K562 (cell line): ENCODE measurements at regions not wholly inside any gene's neighbourhood (a gene's known extent, or its start where the extent isn't known, plus 50 kb on each side); places are given as distances from the start of the nearest gene placed in this dataset.

Experiments used
- CXXC5 ChIP-seq: fragments of 250-450 bp; sonication (Bioruptor Pico); IDR thresholded peaks from 2 replicates; pipeline ENCODE4 v1.8.0; 2022; ENCODE audit warnings: inconsistent platforms, mild to moderate bottlenecking, moderate library complexity
- JUN ChIP-seq, 2 experiments: sonication (generic) in 1 of 2; formaldehyde crosslinking in 1 of 2; IDR thresholded peaks; 2 replicates each; pipeline versions ENCODE4 v1.6.1 to v1.8.0; 2012 to 2022; ENCODE audit warnings: borderline replicate concordance in 2 of 2, mild to moderate bottlenecking in 2 of 2, improper control_type of control experiment in 1 of 2, low read depth in 1 of 2, low read length in 1 of 2, missing genetic modification reagents in 1 of 2
- SMARCA5 ChIP-seq: fragments of 450-650 bp; IDR thresholded peaks from 2 replicates; pipeline ENCODE4 v1.6.1; 2016
- TF ChIP-seq, protein P1 (sequence below): fragments of 450-650 bp; IDR thresholded peaks from 2 replicates; pipeline ENCODE4 v1.6.1; 2018; ENCODE audit not compliant: partially characterized antibody
- TF ChIP-seq, protein P2 (sequence below), 2 experiments: fragments of 450-650 bp; IDR thresholded peaks; 2 replicates each; pipeline ENCODE4 v1.6.1; 2016; ENCODE audit warnings: mild to moderate bottlenecking in 2 of 2, borderline replicate concordance in 1 of 2, low read depth in 1 of 2, moderate library complexity in 1 of 2

- TF ChIP-seq, protein P1, sequence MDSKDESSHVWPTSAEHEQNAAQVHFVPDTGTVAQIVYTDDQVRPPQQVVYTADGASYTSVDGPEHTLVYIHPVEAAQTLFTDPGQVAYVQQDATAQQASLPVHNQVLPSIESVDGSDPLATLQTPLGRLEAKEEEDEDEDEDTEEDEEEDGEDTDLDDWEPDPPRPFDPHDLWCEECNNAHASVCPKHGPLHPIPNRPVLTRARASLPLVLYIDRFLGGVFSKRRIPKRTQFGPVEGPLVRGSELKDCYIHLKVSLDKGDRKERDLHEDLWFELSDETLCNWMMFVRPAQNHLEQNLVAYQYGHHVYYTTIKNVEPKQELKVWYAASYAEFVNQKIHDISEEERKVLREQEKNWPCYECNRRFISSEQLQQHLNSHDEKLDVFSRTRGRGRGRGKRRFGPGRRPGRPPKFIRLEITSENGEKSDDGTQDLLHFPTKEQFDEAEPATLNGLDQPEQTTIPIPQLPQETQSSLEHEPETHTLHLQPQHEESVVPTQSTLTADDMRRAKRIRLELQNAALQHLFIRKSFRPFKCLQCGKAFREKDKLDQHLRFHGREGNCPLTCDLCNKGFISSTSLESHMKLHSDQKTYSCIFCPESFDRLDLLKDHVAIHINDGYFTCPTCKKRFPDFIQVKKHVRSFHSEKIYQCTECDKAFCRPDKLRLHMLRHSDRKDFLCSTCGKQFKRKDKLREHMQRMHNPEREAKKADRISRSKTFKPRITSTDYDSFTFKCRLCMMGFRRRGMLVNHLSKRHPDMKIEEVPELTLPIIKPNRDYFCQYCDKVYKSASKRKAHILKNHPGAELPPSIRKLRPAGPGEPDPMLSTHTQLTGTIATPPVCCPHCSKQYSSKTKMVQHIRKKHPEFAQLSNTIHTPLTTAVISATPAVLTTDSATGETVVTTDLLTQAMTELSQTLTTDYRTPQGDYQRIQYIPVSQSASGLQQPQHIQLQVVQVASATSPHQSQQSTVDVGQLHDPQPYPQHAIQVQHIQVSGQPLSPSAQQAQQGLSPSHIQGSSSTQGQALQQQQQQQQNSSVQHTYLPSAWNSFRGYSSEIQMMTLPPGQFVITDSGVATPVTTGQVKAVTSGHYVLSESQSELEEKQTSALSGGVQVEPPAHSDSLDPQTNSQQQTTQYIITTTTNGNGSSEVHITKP, result no peak
- TF ChIP-seq CXXC5 (CRISPR knock-in tag) (no peak), SMARCA5 (no peak), JUN (IDR thresholded peaks at IDR 0.05; ENCODE audit: borderline replicate concordance, low read depth, low read length) (no peak), JUN (CRISPR knock-in tag; IDR thresholded peaks at IDR 0.05; ENCODE audit: borderline replicate concordance) (no peak)
- TF ChIP-seq, protein P2, sequence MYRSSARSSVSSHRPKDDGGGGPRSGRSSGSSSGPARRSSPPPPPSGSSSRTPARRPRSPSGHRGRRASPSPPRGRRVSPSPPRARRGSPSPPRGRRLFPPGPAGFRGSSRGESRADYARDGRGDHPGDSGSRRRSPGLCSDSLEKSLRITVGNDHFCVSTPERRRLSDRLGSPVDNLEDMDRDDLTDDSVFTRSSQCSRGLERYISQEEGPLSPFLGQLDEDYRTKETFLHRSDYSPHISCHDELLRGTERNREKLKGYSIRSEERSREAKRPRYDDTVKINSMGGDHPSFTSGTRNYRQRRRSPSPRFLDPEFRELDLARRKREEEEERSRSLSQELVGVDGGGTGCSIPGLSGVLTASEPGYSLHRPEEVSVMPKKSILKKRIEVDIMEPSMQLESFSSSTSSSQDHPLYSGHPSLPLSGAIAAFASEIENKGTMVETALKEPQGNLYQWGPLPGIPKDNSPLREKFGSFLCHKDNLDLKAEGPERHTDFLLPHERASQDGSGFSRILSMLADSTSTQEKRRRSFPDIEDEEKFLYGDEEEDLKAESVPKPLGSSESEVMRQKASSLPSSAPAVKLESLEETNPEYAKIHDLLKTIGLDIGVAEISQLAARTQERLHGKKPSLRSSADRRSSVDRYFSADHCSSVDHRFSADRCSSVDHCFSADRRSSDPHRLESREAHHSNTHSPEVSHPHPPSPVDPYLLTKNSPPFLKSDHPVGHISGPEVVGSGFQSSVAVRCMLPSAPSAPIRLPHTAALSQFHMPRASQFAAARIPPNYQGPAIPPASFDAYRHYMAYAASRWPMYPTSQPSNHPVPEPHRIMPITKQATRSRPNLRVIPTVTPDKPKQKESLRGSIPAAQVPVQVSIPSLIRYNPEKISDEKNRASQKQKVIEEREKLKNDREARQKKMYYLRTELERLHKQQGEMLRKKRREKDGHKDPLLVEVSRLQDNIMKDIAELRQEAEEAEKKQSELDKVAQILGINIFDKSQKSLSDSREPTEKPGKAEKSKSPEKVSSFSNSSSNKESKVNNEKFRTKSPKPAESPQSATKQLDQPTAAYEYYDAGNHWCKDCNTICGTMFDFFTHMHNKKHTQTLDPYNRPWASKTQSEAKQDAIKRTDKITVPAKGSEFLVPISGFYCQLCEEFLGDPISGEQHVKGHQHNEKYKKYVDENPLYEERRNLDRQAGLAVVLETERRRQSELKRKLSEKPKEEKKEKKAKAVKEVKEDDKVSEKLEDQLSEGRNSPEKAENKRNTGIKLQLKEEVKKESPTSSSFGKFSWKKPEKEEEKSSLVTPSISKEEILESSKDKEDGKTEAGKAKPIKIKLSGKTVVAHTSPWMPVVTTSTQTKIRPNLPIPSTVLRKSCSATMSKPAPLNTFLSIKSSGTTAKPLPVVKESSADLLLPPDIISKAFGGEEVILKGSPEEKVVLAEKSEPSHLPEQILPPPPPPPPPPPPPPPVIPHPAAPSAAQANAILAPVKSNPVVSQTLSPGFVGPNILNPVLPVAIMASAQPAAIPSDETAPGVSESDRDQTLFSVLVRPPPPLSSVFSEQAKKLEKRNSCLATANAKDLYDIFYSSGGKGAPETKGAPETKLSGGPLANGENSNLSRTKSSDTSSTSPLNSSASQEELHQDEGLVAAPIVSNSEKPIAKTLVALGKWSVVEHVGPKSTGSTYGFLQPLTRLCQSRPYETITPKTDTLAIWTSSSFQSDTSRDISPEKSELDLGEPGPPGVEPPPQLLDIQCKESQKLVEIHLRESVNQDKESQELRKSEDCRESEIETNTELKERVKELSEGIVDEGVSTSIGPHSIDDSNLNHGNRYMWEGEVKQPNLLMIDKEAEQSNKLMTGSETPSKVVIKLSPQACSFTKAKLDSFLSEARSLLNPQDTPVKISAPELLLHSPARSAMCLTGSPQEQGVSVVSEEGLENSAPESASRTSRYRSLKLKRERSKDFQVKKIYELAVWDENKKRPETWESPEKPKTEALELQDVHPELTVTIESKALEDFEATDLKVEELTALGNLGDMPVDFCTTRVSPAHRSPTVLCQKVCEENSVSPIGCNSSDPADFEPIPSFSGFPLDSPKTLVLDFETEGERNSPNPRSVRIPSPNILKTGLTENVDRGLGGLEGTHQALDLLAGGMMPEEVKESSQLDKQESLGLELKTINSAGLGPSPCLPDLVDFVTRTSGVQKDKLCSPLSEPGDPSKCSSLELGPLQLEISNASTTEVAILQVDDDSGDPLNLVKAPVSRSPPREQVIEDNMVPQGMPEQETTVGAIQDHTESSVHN (IDR thresholded peaks at IDR 0.05; ENCODE audit: borderline replicate concordance in 1 of 2, low read depth in 1 of 2), result no peak
Measured at GRCh38 chr2:223545406-223545805, 56.8 kb downstream of the SCG2 start (continued).
